H1 (cell line): ENCODE measurements at regions not wholly inside any gene's neighbourhood (a gene's known extent, or its start where the extent isn't known, plus 50 kb on each side); places are given as distances from the start of the nearest gene placed in this dataset.

Source experiments
- CTCF ChIA-PET: fragments of 300-600 bp; sonication (Branson Sonifier 250); formaldehyde crosslinking; loops from one replicate; lab custom pipeline; 2021; ENCODE audit not compliant: partially characterized antibody; lab: Charles Lee
- POLR2A ChIA-PET: fragments of 300-600 bp; sonication (Branson Sonifier 250); formaldehyde crosslinking; loops from one replicate; lab custom pipeline; 2021; ENCODE audit warnings: inconsistent platforms; ENCODE audit not compliant: partially characterized antibody; lab: Charles Lee
- DNase-seq, 2 experiments: peaks; one replicate each; pipeline versions ENCODE4 v3.0.0 to v3.0.0-alpha.2; 2010 to 2022; ENCODE audit warnings: low spot score in 2 of 2, low read depth in 1 of 2, mixed read lengths in 1 of 2
- FAIRE-seq: peaks from 2 replicates; lab custom pipeline; 2011; peaks lifted over from hg19 to GRCh38; lab: Jason Lieb, UNC
- H2AFZ ChIP-seq: 2 replicates; pipeline ENCODE4 v1.8.1; 2012; ENCODE audit warnings: low read length, inconsistent platforms
- H2AK5ac ChIP-seq: 2 replicates; pipeline ENCODE4 v1.6.1; 2013; ENCODE audit warnings: low read depth, low read length
- H2BK120ac ChIP-seq: replicated peaks from 2 replicates; pipeline ENCODE3; 2013; ENCODE audit warnings: low read depth, low read length, inconsistent platforms
- H2BK12ac ChIP-seq: 2 replicates; pipeline ENCODE4 v1.6.1; 2013; ENCODE audit warnings: low read depth, low read length
- H2BK15ac ChIP-seq: 2 replicates; pipeline ENCODE4 v1.6.1; 2013; ENCODE audit warnings: low read length
- H2BK20ac ChIP-seq: 2 replicates; pipeline ENCODE4 v1.6.1; 2013; ENCODE audit warnings: low read length
- H2BK5ac ChIP-seq: 2 replicates; pipeline ENCODE4 v1.6.1; 2013; ENCODE audit warnings: low read depth, low read length
- H3K14ac ChIP-seq: 2 replicates; pipeline ENCODE4 v1.6.1; 2013; ENCODE audit warnings: inconsistent platforms; ENCODE audit not compliant: insufficient read length
- H3K18ac ChIP-seq: 2 replicates; pipeline ENCODE4 v1.6.1; 2013; ENCODE audit warnings: low read length; ENCODE audit errors: extremely low read depth
- H3K23ac ChIP-seq: 2 replicates; pipeline ENCODE4 v1.6.1; 2013; ENCODE audit warnings: inconsistent platforms; ENCODE audit not compliant: insufficient read length
- H3K23me2 ChIP-seq: 2 replicates; pipeline ENCODE4 v1.6.1; 2013; ENCODE audit warnings: low read depth, low read length
- H3K27ac ChIP-seq: 2 replicates; pipeline ENCODE4 v1.6.1; 2011; ENCODE audit warnings: low read depth, low read length, inconsistent platforms
- H3K27me3 ChIP-seq, 4 experiments: replicated peaks in 1 of 4; 1 replicate in 1 of 4; 2 replicates in 3 of 4; pipeline versions ENCODE4 v1.6.1 to v1.8.1; 2011 to 2013; ENCODE audit warnings: low read length in 3 of 4, mild to moderate bottlenecking in 3 of 4, inconsistent platforms in 2 of 4, mixed read lengths in 2 of 4, moderate library complexity in 1 of 4; ENCODE audit not compliant: control insufficient read depth in 3 of 4, insufficient read depth in 3 of 4; ENCODE audit errors: extremely low read depth in 1 of 4
- H3K36me3 ChIP-seq, 4 experiments: 2 replicates each; pipeline versions ENCODE4 v1.6.1 to v1.8.1; 2011 to 2013; ENCODE audit warnings: mild to moderate bottlenecking in 4 of 4, low read length in 3 of 4, moderate library complexity in 2 of 4, control low read depth in 1 of 4, inconsistent platforms in 1 of 4; ENCODE audit not compliant: insufficient read depth in 4 of 4, control insufficient read depth in 2 of 4
- H3K4ac ChIP-seq: replicated peaks from 2 replicates; pipeline ENCODE3; 2013; ENCODE audit warnings: low read length, low read depth, mixed read lengths, inconsistent platforms; ENCODE audit not compliant: insufficient read length
- H3K4me1 ChIP-seq, 4 experiments: replicated peaks in 1 of 4; 1 replicate in 1 of 4; 2 replicates in 3 of 4; pipeline versions ENCODE4 v1.6.1 to v1.8.1; 2011 to 2013; ENCODE audit warnings: low read length in 3 of 4, inconsistent platforms in 2 of 4, mixed read lengths in 1 of 4; ENCODE audit not compliant: insufficient read depth in 4 of 4, control insufficient read depth in 3 of 4
- H3K4me2 ChIP-seq, 2 experiments: 2 replicates each; pipeline versions ENCODE4 v1.6.1 to v1.8.1; 2011 to 2013; ENCODE audit warnings: low read depth in 2 of 2, low read length in 2 of 2, control low read depth in 1 of 2, inconsistent platforms in 1 of 2, mild to moderate bottlenecking in 1 of 2; ENCODE audit not compliant: insufficient read depth in 1 of 2
- H3K4me3 ChIP-seq, 4 experiments: fragments of 200-600, 300-600 bp in 1 of 4; sonication (generic), shearing (Covaris generic), sonication (Bioruptor Twin) in 1 of 4; 2 replicates each; pipeline versions ENCODE4 v1.5.1 to v1.8.1; 2011 to 2016; ENCODE audit warnings: low read length in 4 of 4, low read depth in 3 of 4, control low read depth in 2 of 4, inconsistent platforms in 2 of 4, mild to moderate bottlenecking in 2 of 4, mixed read lengths in 1 of 4, moderate library complexity in 1 of 4; ENCODE audit not compliant: insufficient read depth in 2 of 4; ENCODE audit errors: extremely low read depth in 1 of 4
- H3K56ac ChIP-seq: replicated peaks from 2 replicates; pipeline ENCODE3; 2013; ENCODE audit warnings: low read depth, mild to moderate bottlenecking, mixed read lengths, low read length, inconsistent platforms; ENCODE audit not compliant: insufficient read length
- H3K79me1 ChIP-seq: 2 replicates; pipeline ENCODE4 v1.6.1; 2013; ENCODE audit warnings: low read depth, low read length, control low read depth
- H3K79me2 ChIP-seq, 2 experiments: 2 replicates each; pipeline versions ENCODE4 v1.6.1 to v1.8.1; 2012 to 2013; ENCODE audit warnings: low read length in 2 of 2, mild to moderate bottlenecking in 2 of 2, inconsistent platforms in 1 of 2; ENCODE audit not compliant: insufficient read depth in 2 of 2, control insufficient read depth in 1 of 2
- H3K9ac ChIP-seq, 4 experiments: replicated peaks in 1 of 4; 1 replicate in 1 of 4; 2 replicates in 3 of 4; pipeline versions ENCODE4 v1.6.1 to v1.8.1; 2011 to 2013; ENCODE audit warnings: low read depth in 3 of 4, low read length in 3 of 4, control low read depth in 2 of 4, mild to moderate bottlenecking in 2 of 4, moderate library complexity in 2 of 4, inconsistent platforms in 1 of 4; ENCODE audit errors: extremely low read depth in 1 of 4
- H3K9me3 ChIP-seq, 2 experiments: 2 replicates each; pipeline versions ENCODE4 v1.6.1 to v1.8.1; 2012 to 2013; ENCODE audit warnings: mild to moderate bottlenecking in 2 of 2, moderate library complexity in 2 of 2, control low read depth in 1 of 2, inconsistent platforms in 1 of 2, low read depth in 1 of 2, low read length in 1 of 2, mixed read lengths in 1 of 2; ENCODE audit not compliant: insufficient read depth in 2 of 2
- H4K20me1 ChIP-seq, 2 experiments: replicated peaks in 1 of 2; 2 replicates each; pipeline versions ENCODE3 to v1.8.1; 2011 to 2013; ENCODE audit warnings: inconsistent platforms in 2 of 2, low read length in 2 of 2, mild to moderate bottlenecking in 1 of 2; ENCODE audit not compliant: insufficient read depth in 2 of 2, control insufficient read depth in 1 of 2
- H4K5ac ChIP-seq: 2 replicates; pipeline ENCODE4 v1.6.1; 2013; ENCODE audit warnings: low read length, low read depth, mixed read lengths, inconsistent platforms; ENCODE audit not compliant: insufficient read length
- H4K8ac ChIP-seq: 2 replicates; pipeline ENCODE4 v1.8.0; 2013; ENCODE audit warnings: mild to moderate bottlenecking, moderate library complexity, low read length, inconsistent platforms; ENCODE audit not compliant: insufficient read depth; ENCODE audit errors: extremely low read depth
- H4K91ac ChIP-seq: replicated peaks from 2 replicates; pipeline ENCODE3; 2013; ENCODE audit warnings: low read length, mixed read lengths, inconsistent platforms; ENCODE audit not compliant: insufficient read length
- EP300 ChIP-seq, 2 experiments: IDR thresholded peaks; 1 replicate in 1 of 2; 2 replicates in 1 of 2; pipeline ENCODE4 v1.6.1; 2011 to 2012; ENCODE audit warnings: low read depth in 2 of 2, low read length in 2 of 2, mild to moderate bottlenecking in 2 of 2, borderline replicate concordance in 1 of 2, inconsistent platforms in 1 of 2, moderate library complexity in 1 of 2
- WGBS, 2 experiments: shearing (Covaris generic) in 1 of 2; methylation state at CpG; one replicate each; pipeline versions ENCODE4 v1.1.6 to v1.1.7; 2013 to 2015; ENCODE audit warnings: low lambda C conversion rate in 2 of 2, mixed read lengths in 2 of 2, inconsistent platforms in 1 of 2, low coverage in 1 of 2, missing lambda C conversion rate in 1 of 2; ENCODE audit not compliant: insufficient replicate concordance in 2 of 2, insufficient coverage in 1 of 2, insufficient read length in 1 of 2; ENCODE audit errors: extremely low coverage in 1 of 2, missing lambda C conversion rate in 1 of 2; 5-methylcytosine and 5-hydroxymethylcytosine counted together

- H3K79me2 ChIP-seq: no peaks in the 10 kb centered on the region
- H2BK120ac ChIP-seq: peak overlapping the region; percentile 93
- H2AFZ ChIP-seq: no peak overlapping the region
- no peak overlapping the region for H3K14ac ChIP-seq
- peak overlapping the region; percentile 78 for H3K56ac ChIP-seq
- H3K23me2 ChIP-seq: no peaks in the 10 kb centered on the region
- peaks cover 0 to 15% (median 6%) of the 10 kb centered on the region in 4 experiments; a peak in 4 of 7 replicates for H3K4me1 ChIP-seq
- H4K5ac ChIP-seq: peak overlapping the region; percentile 70
- peak overlapping the region; percentile 81; the same call in 1 of the 2 replicates for H2BK20ac ChIP-seq
- no peak overlapping the region for H3K23ac ChIP-seq
- no peaks in the 10 kb centered on the region for H4K20me1 ChIP-seq
- no peak overlapping the region for H3K9ac ChIP-seq
- H3K18ac ChIP-seq: peak overlapping the region; percentile 65
- peak overlapping the region; percentile 57; the same call in 1 of the 2 replicates for H2BK5ac ChIP-seq
- H3K27ac ChIP-seq: peak overlapping the region; percentile 63
- POLR2A ChIA-PET: interaction anchor here (0.6 to 1.5 kb wide), 4 partner anchors 18 to 146 kb away, joined by 3 to 4 read pairs (median 3); no protein-coding TSS in a partner anchor
- peak overlapping the region; percentile 41; the same call in 1 of the 2 replicates for H2AK5ac ChIP-seq
- H3K9me3 ChIP-seq: peaks cover 4 to 11% of the 10 kb centered on the region in 2 experiments; a peak in 2 of 4 replicates
- no peak for FAIRE-seq
- peak overlapping the region; percentile 47 for H3K4ac ChIP-seq
- H4K8ac ChIP-seq: no peak overlapping the region
- H3K4me2 ChIP-seq: peak overlapping the region; percentile 3; a peak in 3 of 4 replicates
- peak overlapping the region; percentile 52 for H2BK12ac ChIP-seq
- 0 out of 8 replicates have a peak, but pooled peaks cover 0 to 4% (median 0%) of the 10 kb centered on the region in 4 experiments for H3K36me3 ChIP-seq
- 90% methylated on average over 4 of the region's 4 CpGs; no CpG with 5 or more reads in 1 of the 2 experiments for WGBS, 2 experiments
- H3K4me3 ChIP-seq: peak overlapping the region in 1 of 4 experiments; percentile 26; a peak in 1 of 8 replicates
- H2BK15ac ChIP-seq: no peak overlapping the region
- H3K27me3 ChIP-seq: no peaks in the 10 kb centered on the region
- CTCF ChIA-PET: no interaction called here
- no peak for DNase-seq
- H3K79me1 ChIP-seq: no peaks in the 10 kb centered on the region
- H4K91ac ChIP-seq: peak overlapping the region; percentile 94
- TF ChIP-seq EP300 (IDR thresholded peaks at IDR 0.05; ENCODE audit: borderline replicate concordance in 1 of 2, low read depth in 2 of 2, low read length in 2 of 2): no peak
These were observed 86.6 kb downstream of the PHLDA1 start for GRCh38 chr12:75944905-75945432.
